ENCODE measurements at regions not wholly inside any gene's neighbourhood (a gene's known extent, or its start where the extent isn't known, plus 50 kb on each side); places are given as distances from the start of the nearest gene placed in this dataset.

GRCh38 chr3:106616556-106616955, 747.7 kb upstream of the CBLB start:
- H3K9me3 ChIP-seq (ENCODE audit: severe bottlenecking), result no peaks in the 10 kb centered on the region
- no peaks in the 10 kb centered on the region for H3K4me1 ChIP-seq (ENCODE audit: insufficient read depth, poor library complexity, severe bottlenecking)
- H3K27me3 ChIP-seq (ENCODE audit: insufficient read depth, poor library complexity, severe bottlenecking), result no peaks in the 10 kb centered on the region
- TF ChIP-seq CTCF (IDR thresholded peaks at IDR 0.05; ENCODE audit: poor library complexity, severe bottlenecking), result no peak
- DNase-seq (ENCODE audit: low spot score), result no peak
- H3K27ac ChIP-seq (ENCODE audit: poor library complexity, severe bottlenecking), result no peak overlapping the region
- ATAC-seq (ENCODE audit: low read depth), result no peak
- H3K36me3 ChIP-seq (ENCODE audit: low read depth), result no peaks in the 10 kb centered on the region
- H3K4me3 ChIP-seq (ENCODE audit: severe bottlenecking), result no peak overlapping the region

- Histone ChIP-seq H3K9me3 (ENCODE audit: severe bottlenecking) (no peaks in the 10 kb centered on the region), H3K4me1 (ENCODE audit: insufficient read depth, poor library complexity, severe bottlenecking) (no peaks in the 10 kb centered on the region), H3K27me3 (ENCODE audit: insufficient read depth, poor library complexity, severe bottlenecking) (no peaks in the 10 kb centered on the region), H3K4me3 (ENCODE audit: severe bottlenecking) (no peak overlapping the region), H3K36me3 (ENCODE audit: low read depth) (no peaks in the 10 kb centered on the region), H3K27ac (ENCODE audit: poor library complexity, severe bottlenecking) (no peak overlapping the region)
- DNase-seq (ENCODE audit: low spot score) (no peak), ATAC-seq (ENCODE audit: low read depth) (no peak)
- TF ChIP-seq CTCF (IDR thresholded peaks at IDR 0.05; ENCODE audit: poor library complexity, severe bottlenecking), result no peak
Measured at GRCh38 chr3:106617276-106617675, 748.5 kb upstream of the CBLB start.

- no peak for ATAC-seq (ENCODE audit: low read depth)
- H3K36me3 ChIP-seq (ENCODE audit: low read depth), result no peaks in the 10 kb centered on the region
- no peak for TF ChIP-seq CTCF (IDR thresholded peaks at IDR 0.05; ENCODE audit: poor library complexity, severe bottlenecking)
- no peak for DNase-seq (ENCODE audit: low spot score)
- H3K27ac ChIP-seq (ENCODE audit: poor library complexity, severe bottlenecking), result no peak overlapping the region
- H3K4me1 ChIP-seq (ENCODE audit: insufficient read depth, poor library complexity, severe bottlenecking), result no peaks in the 10 kb centered on the region
- no peak overlapping the region for H3K4me3 ChIP-seq (ENCODE audit: severe bottlenecking)
- H3K9me3 ChIP-seq (ENCODE audit: severe bottlenecking), result no peaks in the 10 kb centered on the region
- H3K27me3 ChIP-seq (ENCODE audit: insufficient read depth, poor library complexity, severe bottlenecking), result no peaks in the 10 kb centered on the region
Measured at GRCh38 chr3:106620646-106621045, 751.8 kb upstream of the CBLB start.

GRCh38 chr3:106624154-106624553, 753.1 kb upstream of the CCDC54 start:
- no peaks in the 10 kb centered on the region for H3K36me3 ChIP-seq (ENCODE audit: low read depth)
- no peaks in the 10 kb centered on the region for H3K9me3 ChIP-seq (ENCODE audit: severe bottlenecking)
- H3K4me1 ChIP-seq (ENCODE audit: insufficient read depth, poor library complexity, severe bottlenecking), result no peaks in the 10 kb centered on the region
- H3K27ac ChIP-seq (ENCODE audit: poor library complexity, severe bottlenecking), result no peak overlapping the region
- DNase-seq (ENCODE audit: low spot score) (no peak), ATAC-seq (ENCODE audit: low read depth) (no peak)
- H3K27me3 ChIP-seq (ENCODE audit: insufficient read depth, poor library complexity, severe bottlenecking), result no peaks in the 10 kb centered on the region
- no peak for TF ChIP-seq CTCF (IDR thresholded peaks at IDR 0.05; ENCODE audit: poor library complexity, severe bottlenecking)
- H3K4me3 ChIP-seq (ENCODE audit: severe bottlenecking), result no peak overlapping the region

- Histone ChIP-seq H3K27me3 (ENCODE audit: insufficient read depth, poor library complexity, severe bottlenecking) (no peaks in the 10 kb centered on the region), H3K27ac (ENCODE audit: poor library complexity, severe bottlenecking) (no peak overlapping the region), H3K9me3 (ENCODE audit: severe bottlenecking) (no peaks in the 10 kb centered on the region), H3K4me1 (ENCODE audit: insufficient read depth, poor library complexity, severe bottlenecking) (no peaks in the 10 kb centered on the region), H3K4me3 (ENCODE audit: severe bottlenecking) (no peak overlapping the region), H3K36me3 (ENCODE audit: low read depth) (no peaks in the 10 kb centered on the region)
- TF ChIP-seq CTCF (IDR thresholded peaks at IDR 0.05; ENCODE audit: poor library complexity, severe bottlenecking), result peak; percentile 31
- DNase-seq (ENCODE audit: low spot score) (no peak), ATAC-seq (ENCODE audit: low read depth) (peak; percentile 75)
Measured at GRCh38 chr3:106628407-106628806, 748.8 kb upstream of the CCDC54 start.
